Glomerular visceral epithelial cell (primary cell): ENCODE measurements at regions not wholly inside any gene's neighbourhood (a gene's known extent, or its start where the extent isn't known, plus 50 kb on each side); places are given as distances from the start of the nearest gene placed in this dataset.

ENCODE experiments used
- DNase-seq: peaks from one replicate; pipeline ENCODE4 v3.0.0-alpha.2; 2016; ENCODE audit errors: extremely low spot score

- DNase-seq, result no peak
Observed at GRCh38 chr2:226040344-226040900, 640.9 kb downstream of the NYAP2 start.

GRCh38 chr2:226037526-226037925 is 638.0 kb downstream of the NYAP2 start:
- DNase-seq, result no peak

- DNase-seq, result no peak
Observed at GRCh38 chr2:226031647-226032501, 632.4 kb downstream of the NYAP2 start.

GRCh38 chr2:226030788-226031646 is 631.5 kb downstream of the NYAP2 start:
- DNase-seq, result peak; percentile 70

- no peak for DNase-seq
Observed at GRCh38 chr2:226030369-226030768, 630.9 kb downstream of the NYAP2 start.

GRCh38 chr2:226023946-226024345 is 624.4 kb downstream of the NYAP2 start:
- no peak for DNase-seq

- DNase-seq, result no peak
Observed at GRCh38 chr2:226023383-226023782, 623.9 kb downstream of the NYAP2 start.

GRCh38 chr2:226020956-226021355 is 621.4 kb downstream of the NYAP2 start:
- DNase-seq, result no peak

GRCh38 chr2:226020176-226020575 is 620.7 kb downstream of the NYAP2 start:
- no peak for DNase-seq

GRCh38 chr2:226018641-226019040 is 619.1 kb downstream of the NYAP2 start:
- no peak for DNase-seq

- DNase-seq, result no peak
Observed at GRCh38 chr2:226017537-226017936, 618.0 kb downstream of the NYAP2 start.

GRCh38 chr2:226017107-226017506 is 617.6 kb downstream of the NYAP2 start:
- no peak for DNase-seq

- no peak for DNase-seq
Observed at GRCh38 chr2:226011716-226012450, 612.4 kb downstream of the NYAP2 start.

- DNase-seq, result peak; percentile 61
Observed at GRCh38 chr2:226002438-226002837, 602.9 kb downstream of the NYAP2 start.

- DNase-seq, result no peak
Observed at GRCh38 chr2:226001716-226002115, 602.2 kb downstream of the NYAP2 start.

- no peak for DNase-seq
Observed at GRCh38 chr2:225999692-226000091, 600.2 kb downstream of the NYAP2 start.

GRCh38 chr2:225998653-225999052 is 599.1 kb downstream of the NYAP2 start:
- DNase-seq, result peak; percentile 16

GRCh38 chr2:225998116-225998515 is 598.6 kb downstream of the NYAP2 start:
- no peak for DNase-seq

GRCh38 chr2:225996462-225996828 is 596.9 kb downstream of the NYAP2 start:
- DNase-seq, result no peak

GRCh38 chr2:225995796-225996461 is 596.4 kb downstream of the NYAP2 start:
- DNase-seq, result peak; percentile 39

- DNase-seq, result peak; percentile 32
Observed at GRCh38 chr2:225994748-225995405, 595.4 kb downstream of the NYAP2 start.
